ENCODE measurements at regions not wholly inside any gene's neighbourhood (a gene's known extent, or its start where the extent isn't known, plus 50 kb on each side); places are given as distances from the start of the nearest gene placed in this dataset.

DNA sequence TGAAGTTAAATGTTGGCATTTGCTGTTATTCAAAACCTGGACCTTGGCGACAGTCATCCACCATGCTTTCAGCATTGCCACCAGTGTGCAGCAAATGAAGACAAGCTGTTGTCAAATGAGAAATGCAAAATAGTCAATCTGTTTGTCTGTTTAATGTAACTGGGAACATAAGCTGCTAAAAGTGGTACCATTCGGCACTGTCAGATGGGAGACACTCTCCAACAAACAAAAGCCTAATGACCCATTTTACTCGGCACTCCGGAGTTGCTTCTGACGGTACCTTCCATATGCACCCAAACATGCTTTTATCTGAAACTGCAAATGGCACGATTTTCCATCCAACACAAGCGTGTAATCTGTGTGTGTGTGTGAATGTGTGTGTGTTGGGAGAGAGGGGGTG, 297.8 kb downstream of the MAF start:
- Histone ChIP-seq H3K36me3 (ENCODE audit: insufficient read depth) (no peaks in the 10 kb centered on the region), H4K20me1 (replicated peaks; ENCODE audit: insufficient read depth) (no peaks in the 10 kb centered on the region), H3K9me2 (ENCODE audit: insufficient read depth) (no peaks in the 10 kb centered on the region), H3K4me1 (ENCODE audit: insufficient read depth) (peaks cover 33% of the 10 kb centered on the region), H3K4me3 (no peak overlapping the region), H2AFZ (no peak overlapping the region), H3K79me2 (replicated peaks; ENCODE audit: insufficient read depth) (no peaks in the 10 kb centered on the region), H3K27ac (ENCODE audit: low read depth) (no peak overlapping the region), H3F3A (replicated peaks; ENCODE audit: low read depth) (peaks cover 12% of the 10 kb centered on the region; the same call in 1 of the 2 replicates), H3K4me2 (no peak overlapping the region), H3K27me3 (ENCODE audit: insufficient read depth) (no peaks in the 10 kb centered on the region)
- no peaks in the 10 kb centered on the region for H3K36me3 Mint-ChIP-seq (ENCODE audit: low read depth)
- no peak for DNase-seq (ENCODE audit: low spot score)
- TF ChIP-seq ZNF331 (CRISPR knock-in tag; IDR thresholded peaks at IDR 0.05; ENCODE audit: low read depth) (no peak), POLR2AphosphoS5 (IDR thresholded peaks at IDR 0.05; ENCODE audit: low read depth) (no peak), CREB1 (CRISPR knock-in tag; IDR thresholded peaks at IDR 0.05; ENCODE audit: low read depth) (no peak), ETS1 (IDR thresholded peaks at IDR 0.05) (no peak), JUNB (IDR thresholded peaks at IDR 0.05; ENCODE audit: unreplicated experiment) (no peak), EZH2phosphoT487 (IDR thresholded peaks at IDR 0.05; ENCODE audit: unreplicated experiment) (no peak), STAT1 (IDR thresholded peaks at IDR 0.05; ENCODE audit: unreplicated experiment) (no peak)
- TF ChIP-seq, protein P1, sequence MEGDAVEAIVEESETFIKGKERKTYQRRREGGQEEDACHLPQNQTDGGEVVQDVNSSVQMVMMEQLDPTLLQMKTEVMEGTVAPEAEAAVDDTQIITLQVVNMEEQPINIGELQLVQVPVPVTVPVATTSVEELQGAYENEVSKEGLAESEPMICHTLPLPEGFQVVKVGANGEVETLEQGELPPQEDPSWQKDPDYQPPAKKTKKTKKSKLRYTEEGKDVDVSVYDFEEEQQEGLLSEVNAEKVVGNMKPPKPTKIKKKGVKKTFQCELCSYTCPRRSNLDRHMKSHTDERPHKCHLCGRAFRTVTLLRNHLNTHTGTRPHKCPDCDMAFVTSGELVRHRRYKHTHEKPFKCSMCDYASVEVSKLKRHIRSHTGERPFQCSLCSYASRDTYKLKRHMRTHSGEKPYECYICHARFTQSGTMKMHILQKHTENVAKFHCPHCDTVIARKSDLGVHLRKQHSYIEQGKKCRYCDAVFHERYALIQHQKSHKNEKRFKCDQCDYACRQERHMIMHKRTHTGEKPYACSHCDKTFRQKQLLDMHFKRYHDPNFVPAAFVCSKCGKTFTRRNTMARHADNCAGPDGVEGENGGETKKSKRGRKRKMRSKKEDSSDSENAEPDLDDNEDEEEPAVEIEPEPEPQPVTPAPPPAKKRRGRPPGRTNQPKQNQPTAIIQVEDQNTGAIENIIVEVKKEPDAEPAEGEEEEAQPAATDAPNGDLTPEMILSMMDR (conservative IDR thresholded peaks at IDR 0.05; ENCODE audit: low read depth in 2 of 2) = no peak
- TF ChIP-seq, protein P2, sequence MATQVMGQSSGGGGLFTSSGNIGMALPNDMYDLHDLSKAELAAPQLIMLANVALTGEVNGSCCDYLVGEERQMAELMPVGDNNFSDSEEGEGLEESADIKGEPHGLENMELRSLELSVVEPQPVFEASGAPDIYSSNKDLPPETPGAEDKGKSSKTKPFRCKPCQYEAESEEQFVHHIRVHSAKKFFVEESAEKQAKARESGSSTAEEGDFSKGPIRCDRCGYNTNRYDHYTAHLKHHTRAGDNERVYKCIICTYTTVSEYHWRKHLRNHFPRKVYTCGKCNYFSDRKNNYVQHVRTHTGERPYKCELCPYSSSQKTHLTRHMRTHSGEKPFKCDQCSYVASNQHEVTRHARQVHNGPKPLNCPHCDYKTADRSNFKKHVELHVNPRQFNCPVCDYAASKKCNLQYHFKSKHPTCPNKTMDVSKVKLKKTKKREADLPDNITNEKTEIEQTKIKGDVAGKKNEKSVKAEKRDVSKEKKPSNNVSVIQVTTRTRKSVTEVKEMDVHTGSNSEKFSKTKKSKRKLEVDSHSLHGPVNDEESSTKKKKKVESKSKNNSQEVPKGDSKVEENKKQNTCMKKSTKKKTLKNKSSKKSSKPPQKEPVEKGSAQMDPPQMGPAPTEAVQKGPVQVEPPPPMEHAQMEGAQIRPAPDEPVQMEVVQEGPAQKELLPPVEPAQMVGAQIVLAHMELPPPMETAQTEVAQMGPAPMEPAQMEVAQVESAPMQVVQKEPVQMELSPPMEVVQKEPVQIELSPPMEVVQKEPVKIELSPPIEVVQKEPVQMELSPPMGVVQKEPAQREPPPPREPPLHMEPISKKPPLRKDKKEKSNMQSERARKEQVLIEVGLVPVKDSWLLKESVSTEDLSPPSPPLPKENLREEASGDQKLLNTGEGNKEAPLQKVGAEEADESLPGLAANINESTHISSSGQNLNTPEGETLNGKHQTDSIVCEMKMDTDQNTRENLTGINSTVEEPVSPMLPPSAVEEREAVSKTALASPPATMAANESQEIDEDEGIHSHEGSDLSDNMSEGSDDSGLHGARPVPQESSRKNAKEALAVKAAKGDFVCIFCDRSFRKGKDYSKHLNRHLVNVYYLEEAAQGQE (IDR thresholded peaks at IDR 0.05; ENCODE audit: unreplicated experiment) = no peak
- no peaks in the 10 kb centered on the region for H3K9me3 Mint-ChIP-seq
- peaks cover 32% of the 10 kb centered on the region for H3K4me1 Mint-ChIP-seq
- H3K27me3 Mint-ChIP-seq (ENCODE audit: insufficient read depth, low read depth, poor library complexity) = peaks cover 16% of the 10 kb centered on the region
- ATAC-seq = no peak
- H3K4me3 Mint-ChIP-seq = no peak overlapping the region
- no peak overlapping the region for H3K27ac Mint-ChIP-seq

- Mint-ChIP-seq H3K27me3 (ENCODE audit: insufficient read depth, low read depth, poor library complexity) (peaks cover 16% of the 10 kb centered on the region), H3K27ac (peak overlapping the region; percentile 93), H3K36me3 (ENCODE audit: low read depth) (no peaks in the 10 kb centered on the region), H3K4me3 (no peak overlapping the region), H3K9me3 (no peaks in the 10 kb centered on the region), H3K4me1 (peaks cover 45% of the 10 kb centered on the region)
- no peaks in the 10 kb centered on the region for H4K20me1 ChIP-seq (replicated peaks; ENCODE audit: insufficient read depth)
- H3K27ac ChIP-seq (ENCODE audit: low read depth) = peak overlapping the region; percentile 45; the same call in 1 of the 2 replicates
- no peaks in the 10 kb centered on the region for H3K79me2 ChIP-seq (replicated peaks; ENCODE audit: insufficient read depth)
- peaks cover 41% of the 10 kb centered on the region for H3K4me1 ChIP-seq (ENCODE audit: insufficient read depth)
- H3K36me3 ChIP-seq (ENCODE audit: insufficient read depth) = no peaks in the 10 kb centered on the region
- H3K4me2 ChIP-seq = peak overlapping the region; percentile 60; the same call in 1 of the 2 replicates
- H3K9me2 ChIP-seq (ENCODE audit: insufficient read depth) = peaks cover 4% of the 10 kb centered on the region; the same call in 1 of the 2 replicates
- peak; percentile 36 for DNase-seq (ENCODE audit: low spot score)
- ATAC-seq = no peak
- H3K4me3 ChIP-seq = no peak overlapping the region
- H3K27me3 ChIP-seq (ENCODE audit: insufficient read depth) = no peaks in the 10 kb centered on the region
- peak overlapping the region; percentile 84 for H2AFZ ChIP-seq
- H3F3A ChIP-seq (replicated peaks; ENCODE audit: low read depth) = peaks cover 12% of the 10 kb centered on the region; the same call in 1 of the 2 replicates
- TF ChIP-seq ZNF331 (CRISPR knock-in tag; IDR thresholded peaks at IDR 0.05; ENCODE audit: low read depth) = no peak
- no peak for TF ChIP-seq ETS1 (IDR thresholded peaks at IDR 0.05)
- no peak for TF ChIP-seq JUNB (IDR thresholded peaks at IDR 0.05; ENCODE audit: unreplicated experiment)
- no peak for TF ChIP-seq CREB1 (CRISPR knock-in tag; IDR thresholded peaks at IDR 0.05; ENCODE audit: low read depth)
- TF ChIP-seq, protein P1 (conservative IDR thresholded peaks at IDR 0.05; ENCODE audit: low read depth in 2 of 2) = no peak
- TF ChIP-seq EZH2 (IDR thresholded peaks at IDR 0.05; ENCODE audit: low read depth, unreplicated experiment) = no peak
Observed at GRCh38 chr16:79301051-79301450, 299.5 kb downstream of the MAF start.
